ENCODE measurements at regions not wholly inside any gene's neighbourhood (a gene's known extent, or its start where the extent isn't known, plus 50 kb on each side); places are given as distances from the start of the nearest gene placed in this dataset.

- TF ChIP-seq EZH2 (IDR thresholded peaks at IDR 0.05; ENCODE audit: low read length, unreplicated experiment), result no peak
- no peak for TF ChIP-seq CTCF (conservative IDR thresholded peaks at IDR 0.05; ENCODE audit: low read depth, low read length)
- TF ChIP-seq EZH2phosphoT487 (IDR thresholded peaks at IDR 0.05; ENCODE audit: borderline replicate concordance, low read length), result no peak
Measured at GRCh38 chr6:67986694-67987232, 648.3 kb upstream of the ADGRB3 start.
